ENCODE measurements at regions not wholly inside any gene's neighbourhood (a gene's known extent, or its start where the extent isn't known, plus 50 kb on each side); places are given as distances from the start of the nearest gene placed in this dataset.

DNA sequence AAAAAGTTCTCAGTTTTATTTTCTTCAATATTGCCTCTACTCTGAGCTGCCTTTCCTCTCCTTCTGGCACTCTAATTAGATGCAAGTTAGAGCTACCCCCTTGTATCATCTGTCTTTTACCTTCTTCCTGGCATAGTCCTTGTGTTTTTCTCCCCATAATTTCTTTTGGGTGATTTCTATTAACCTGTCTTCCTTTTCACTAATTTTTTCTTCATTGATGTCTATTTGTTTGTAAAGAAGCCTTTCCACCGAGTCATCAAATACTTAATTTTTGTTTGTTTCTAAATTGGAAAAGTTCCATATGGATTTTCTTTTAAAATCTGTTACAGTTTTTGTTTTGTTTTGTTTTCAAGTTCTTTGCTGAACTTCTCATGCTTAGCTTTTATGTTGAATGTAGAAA is 558.1 kb downstream of the TBC1D22A start:
- TF ChIP-seq, protein P1, sequence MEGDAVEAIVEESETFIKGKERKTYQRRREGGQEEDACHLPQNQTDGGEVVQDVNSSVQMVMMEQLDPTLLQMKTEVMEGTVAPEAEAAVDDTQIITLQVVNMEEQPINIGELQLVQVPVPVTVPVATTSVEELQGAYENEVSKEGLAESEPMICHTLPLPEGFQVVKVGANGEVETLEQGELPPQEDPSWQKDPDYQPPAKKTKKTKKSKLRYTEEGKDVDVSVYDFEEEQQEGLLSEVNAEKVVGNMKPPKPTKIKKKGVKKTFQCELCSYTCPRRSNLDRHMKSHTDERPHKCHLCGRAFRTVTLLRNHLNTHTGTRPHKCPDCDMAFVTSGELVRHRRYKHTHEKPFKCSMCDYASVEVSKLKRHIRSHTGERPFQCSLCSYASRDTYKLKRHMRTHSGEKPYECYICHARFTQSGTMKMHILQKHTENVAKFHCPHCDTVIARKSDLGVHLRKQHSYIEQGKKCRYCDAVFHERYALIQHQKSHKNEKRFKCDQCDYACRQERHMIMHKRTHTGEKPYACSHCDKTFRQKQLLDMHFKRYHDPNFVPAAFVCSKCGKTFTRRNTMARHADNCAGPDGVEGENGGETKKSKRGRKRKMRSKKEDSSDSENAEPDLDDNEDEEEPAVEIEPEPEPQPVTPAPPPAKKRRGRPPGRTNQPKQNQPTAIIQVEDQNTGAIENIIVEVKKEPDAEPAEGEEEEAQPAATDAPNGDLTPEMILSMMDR (IDR thresholded peaks at IDR 0.05) = no peak
- TF ChIP-seq POLR2A (IDR thresholded peaks at IDR 0.05) (no peak), POLR2AphosphoS5 (IDR thresholded peaks at IDR 0.05) (no peak)
